OCI-LY1 (cell line): ENCODE measurements at regions not wholly inside any gene's neighbourhood (a gene's known extent, or its start where the extent isn't known, plus 50 kb on each side); places are given as distances from the start of the nearest gene placed in this dataset.

Experiments
- H2AFZ ChIP-seq: fragments of 200-600 bp; sonication (generic), shearing (Covaris generic); 2 replicates; pipeline ENCODE4 v1.6.0; 2014; ENCODE audit warnings: antibody characterized with exemption, mild to moderate bottlenecking, low read length
- H3F3A ChIP-seq: fragments of 200-600 bp; sonication (generic), shearing (Covaris generic); 2 replicates; pipeline ENCODE4 v1.6.0; 2014; ENCODE audit warnings: mild to moderate bottlenecking, antibody characterized with exemption, low read length, moderate library complexity; ENCODE audit not compliant: insufficient read depth
- H3K27ac ChIP-seq: fragments of 200-600 bp; sonication (generic); 2 replicates; pipeline ENCODE4 v1.5.1; 2014; ENCODE audit warnings: low read length, mixed run types, mild to moderate bottlenecking, low read depth; ENCODE audit not compliant: poor library complexity, severe bottlenecking
- H3K27me3 ChIP-seq: fragments of 200-600 bp; sonication (generic); 2 replicates; pipeline ENCODE4 v1.6.0; 2014; ENCODE audit warnings: antibody characterized with exemption, mild to moderate bottlenecking, low read length, moderate library complexity; ENCODE audit not compliant: insufficient read depth
- H3K36me3 ChIP-seq: fragments of 200-600 bp; sonication (generic); 2 replicates; pipeline ENCODE4 v1.6.1; 2014; ENCODE audit warnings: mild to moderate bottlenecking, antibody characterized with exemption, low read length, moderate library complexity, mixed read lengths; ENCODE audit not compliant: insufficient read depth
- H3K4me1 ChIP-seq: fragments of 200-600 bp; sonication (generic); 2 replicates; pipeline ENCODE4 v1.5.1; 2014; ENCODE audit warnings: mild to moderate bottlenecking, low read length, moderate library complexity; ENCODE audit not compliant: insufficient read depth, severe bottlenecking
- H3K4me2 ChIP-seq: fragments of 200-600 bp; sonication (generic), shearing (Covaris generic); 2 replicates; pipeline ENCODE4 v1.6.1; 2014; ENCODE audit warnings: low read length
- H3K4me3 ChIP-seq: fragments of 200-600 bp; sonication (generic); 2 replicates; pipeline ENCODE4 v1.5.1; 2014; ENCODE audit warnings: low read length, low read depth, mild to moderate bottlenecking, mixed read lengths; ENCODE audit not compliant: poor library complexity, severe bottlenecking
- H3K79me2 ChIP-seq: fragments of 200-600 bp; shearing (Covaris generic); 2 replicates; pipeline ENCODE4 v1.6.1; 2016; ENCODE audit warnings: mixed run types, low read length, mixed read lengths; ENCODE audit not compliant: insufficient read depth
- H3K9ac ChIP-seq: fragments of 200-600 bp; sonication (generic), shearing (Covaris generic); 2 replicates; pipeline ENCODE4 v1.6.1; 2014; ENCODE audit warnings: mild to moderate bottlenecking, low read length, mixed read lengths
- H3K9me2 ChIP-seq: fragments of 200-600 bp; sonication (generic), shearing (Covaris generic); 2 replicates; pipeline ENCODE4 v1.6.1; 2014; ENCODE audit warnings: low read depth, mild to moderate bottlenecking, low read length, mixed read lengths
- H3K9me3 ChIP-seq: fragments of 200-600 bp; shearing (Covaris generic); 2 replicates; pipeline ENCODE4 v1.6.1; 2014; ENCODE audit warnings: low read length, mixed read lengths
- H4K20me1 ChIP-seq: fragments of 200-600 bp; sonication (generic), shearing (Covaris generic); 2 replicates; pipeline ENCODE4 v1.6.0; 2016; ENCODE audit warnings: mild to moderate bottlenecking, low read length; ENCODE audit not compliant: insufficient read depth
- EZH2 ChIP-seq: fragments of 200-600 bp; sonication (generic), shearing (Covaris generic); IDR thresholded peaks from 2 replicates; pipeline ENCODE4 v1.8.0; 2017; ENCODE audit warnings: borderline replicate concordance, mixed run types, mild to moderate bottlenecking, antibody characterized with exemption, low read length, moderate library complexity, mixed read lengths
- TF ChIP-seq, protein P1 (sequence below): fragments of 200-600 bp; sonication (generic), shearing (Covaris generic); IDR thresholded peaks from 2 replicates; pipeline ENCODE4 v1.5.1; 2017; ENCODE audit warnings: mild to moderate bottlenecking, antibody characterized with exemption, low read length, moderate library complexity, mixed read lengths

- Histone ChIP-seq H3K9ac (no peak overlapping the region), H3K27ac (no peak overlapping the region)
- TF ChIP-seq, protein P1, sequence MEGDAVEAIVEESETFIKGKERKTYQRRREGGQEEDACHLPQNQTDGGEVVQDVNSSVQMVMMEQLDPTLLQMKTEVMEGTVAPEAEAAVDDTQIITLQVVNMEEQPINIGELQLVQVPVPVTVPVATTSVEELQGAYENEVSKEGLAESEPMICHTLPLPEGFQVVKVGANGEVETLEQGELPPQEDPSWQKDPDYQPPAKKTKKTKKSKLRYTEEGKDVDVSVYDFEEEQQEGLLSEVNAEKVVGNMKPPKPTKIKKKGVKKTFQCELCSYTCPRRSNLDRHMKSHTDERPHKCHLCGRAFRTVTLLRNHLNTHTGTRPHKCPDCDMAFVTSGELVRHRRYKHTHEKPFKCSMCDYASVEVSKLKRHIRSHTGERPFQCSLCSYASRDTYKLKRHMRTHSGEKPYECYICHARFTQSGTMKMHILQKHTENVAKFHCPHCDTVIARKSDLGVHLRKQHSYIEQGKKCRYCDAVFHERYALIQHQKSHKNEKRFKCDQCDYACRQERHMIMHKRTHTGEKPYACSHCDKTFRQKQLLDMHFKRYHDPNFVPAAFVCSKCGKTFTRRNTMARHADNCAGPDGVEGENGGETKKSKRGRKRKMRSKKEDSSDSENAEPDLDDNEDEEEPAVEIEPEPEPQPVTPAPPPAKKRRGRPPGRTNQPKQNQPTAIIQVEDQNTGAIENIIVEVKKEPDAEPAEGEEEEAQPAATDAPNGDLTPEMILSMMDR = no peak
- TF ChIP-seq EZH2 = no peak
Observed at GRCh38 chr3:159937561-159938166, 51.0 kb upstream of the IL12A start.

DNA sequence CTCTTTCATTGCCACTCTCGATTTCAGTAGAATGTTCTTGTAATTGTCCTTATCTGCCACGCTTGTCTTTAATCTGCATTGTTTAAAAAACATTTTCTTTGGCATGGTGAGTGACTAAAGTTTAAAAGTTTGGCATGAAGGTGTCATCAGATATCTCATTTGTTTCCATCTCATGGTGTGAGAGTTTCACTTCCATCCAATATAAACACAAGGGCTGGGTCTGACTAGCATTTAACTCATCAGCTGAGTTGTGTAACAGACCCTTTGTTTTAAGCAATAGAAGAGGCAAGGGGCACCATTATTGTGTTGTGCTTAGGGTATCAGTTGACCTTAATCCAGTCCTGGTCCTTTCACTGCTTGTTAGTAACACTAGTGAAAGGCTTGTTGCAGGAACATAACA is 49.9 kb upstream of the IL12A start:
- H3K9ac ChIP-seq = no peak overlapping the region
- H2AFZ ChIP-seq = no peak overlapping the region
- H3K79me2 ChIP-seq = no peaks in the 10 kb centered on the region
- H3K4me2 ChIP-seq = no peak overlapping the region
- no peaks in the 10 kb centered on the region for H3K27me3 ChIP-seq
- no peaks in the 10 kb centered on the region for H3K9me2 ChIP-seq
- H3K4me1 ChIP-seq = no peaks in the 10 kb centered on the region
- H3K9me3 ChIP-seq = 0 out of 2 replicates have a peak, but pooled peaks cover 2% of the 10 kb centered on the region
- H3K4me3 ChIP-seq = no peak overlapping the region
- no peaks in the 10 kb centered on the region for H3K36me3 ChIP-seq
- TF ChIP-seq, protein P1 = no peak
- no peak for TF ChIP-seq EZH2
- no peaks in the 10 kb centered on the region for H3F3A ChIP-seq
- H4K20me1 ChIP-seq = no peaks in the 10 kb centered on the region
- H3K27ac ChIP-seq = no peak overlapping the region

More at GRCh38 chr3:159937561-159938166, 51.0 kb upstream of the IL12A start:
- H3K4me1 ChIP-seq = no peaks in the 10 kb centered on the region
- H3K4me2 ChIP-seq = no peak overlapping the region
- H3F3A ChIP-seq = no peaks in the 10 kb centered on the region
- no peaks in the 10 kb centered on the region for H3K27me3 ChIP-seq
- H3K9me2 ChIP-seq = no peaks in the 10 kb centered on the region
- H3K36me3 ChIP-seq = no peaks in the 10 kb centered on the region
- no peak overlapping the region for H3K4me3 ChIP-seq
- H2AFZ ChIP-seq = no peak overlapping the region
- H4K20me1 ChIP-seq = no peaks in the 10 kb centered on the region
- 0 out of 2 replicates have a peak, but pooled peaks cover 2% of the 10 kb centered on the region for H3K9me3 ChIP-seq
- H3K79me2 ChIP-seq = no peaks in the 10 kb centered on the region
